HUES64 (cell line): ENCODE measurements at regions not wholly inside any gene's neighbourhood (a gene's known extent, or its start where the extent isn't known, plus 50 kb on each side); places are given as distances from the start of the nearest gene placed in this dataset.

Experiments used
- H3K27ac ChIP-seq: 2 replicates; pipeline ENCODE4 v1.7.0; 2013; ENCODE audit warnings: low read depth, low read length, inconsistent platforms
- H3K27me3 ChIP-seq: 2 replicates; pipeline ENCODE4 v1.6.1; 2013; ENCODE audit warnings: mild to moderate bottlenecking, low read length; ENCODE audit not compliant: insufficient read depth
- H3K36me3 ChIP-seq: 2 replicates; pipeline ENCODE4 v1.6.1; 2013; ENCODE audit warnings: mild to moderate bottlenecking, low read length; ENCODE audit not compliant: insufficient read depth
- H3K4me1 ChIP-seq: 2 replicates; pipeline ENCODE4 v1.6.1; 2013; ENCODE audit warnings: mild to moderate bottlenecking, low read length, moderate library complexity; ENCODE audit not compliant: insufficient read depth
- H3K4me3 ChIP-seq: 2 replicates; pipeline ENCODE4 v1.5.1; 2013; ENCODE audit warnings: mild to moderate bottlenecking, low read length, moderate library complexity
- H3K9ac ChIP-seq: 2 replicates; pipeline ENCODE4 v1.6.1; 2013; ENCODE audit warnings: mild to moderate bottlenecking, low read depth, low read length
- H3K9me3 ChIP-seq: 2 replicates; pipeline ENCODE4 v1.6.1; 2013; ENCODE audit warnings: low read depth, low read length; ENCODE audit not compliant: insufficient read depth
- WGBS: fragments of 150-250, 120-280 bp; methylation state at CpG from one replicate; pipeline ENCODE4 v1.1.7; 2013; ENCODE audit warnings: missing lambda C conversion rate; 5-methylcytosine and 5-hydroxymethylcytosine counted together

GRCh38 chr1:55703726-55704363 lies 488.7 kb upstream of the USP24 start:
- Histone ChIP-seq H3K36me3 (no peaks in the 10 kb centered on the region), H3K27me3 (no peaks in the 10 kb centered on the region), H3K4me3 (no peak overlapping the region), H3K9me3 (no peaks in the 10 kb centered on the region), H3K9ac (no peak overlapping the region), H3K27ac (no peak overlapping the region), H3K4me1 (peaks cover 6% of the 10 kb centered on the region; the same call in 1 of the 2 replicates)
- WGBS, result 96% methylated on average over 8 of the region's 8 CpGs

- Histone ChIP-seq H3K9me3 (no peaks in the 10 kb centered on the region), H3K9ac (no peak overlapping the region), H3K36me3 (no peaks in the 10 kb centered on the region), H3K27ac (no peak overlapping the region), H3K4me1 (no peaks in the 10 kb centered on the region), H3K4me3 (no peak overlapping the region), H3K27me3 (no peaks in the 10 kb centered on the region)
- 65% methylated on average over 1 of the region's 1 CpG for WGBS
Observed at GRCh38 chr1:55702064-55702463, 486.9 kb upstream of the USP24 start.

DNA sequence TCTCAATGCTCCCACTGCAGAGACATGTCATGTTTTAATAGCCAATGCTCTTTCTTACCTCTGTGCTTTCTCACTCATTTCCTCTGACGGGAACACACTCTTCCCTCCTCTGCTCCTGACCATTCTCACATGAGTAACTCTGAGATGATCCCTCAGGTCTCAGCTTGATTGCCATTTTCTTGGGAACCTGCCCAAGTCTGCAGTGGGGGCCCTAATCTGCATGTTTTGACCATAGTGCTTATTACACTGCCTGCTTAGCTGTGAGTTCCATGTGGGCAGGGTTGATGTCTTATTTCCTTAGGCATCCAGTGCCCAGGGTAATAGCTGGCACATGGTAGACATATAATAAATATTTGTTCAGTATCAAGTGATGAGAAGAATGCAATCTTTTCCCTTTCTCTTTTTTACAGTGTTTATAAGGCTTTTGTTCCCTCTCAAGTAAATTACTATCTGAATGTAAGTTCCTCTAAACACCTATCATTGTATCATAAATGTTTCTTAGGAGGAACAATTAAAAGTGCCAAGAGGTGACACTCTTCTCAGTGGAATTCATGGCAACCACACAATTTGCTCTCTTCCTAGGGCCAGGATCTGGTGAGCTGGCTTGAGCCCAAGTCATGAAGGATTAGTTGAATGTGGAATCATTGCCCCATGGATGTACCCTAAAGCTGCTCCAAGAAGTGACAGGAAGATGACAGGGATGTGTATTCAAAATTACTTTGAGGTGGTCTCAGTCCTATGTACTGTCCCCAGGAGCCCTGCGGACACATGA lies 485.4 kb upstream of the USP24 start:
- Histone ChIP-seq H3K27me3 (no peaks in the 10 kb centered on the region), H3K9me3 (no peaks in the 10 kb centered on the region), H3K36me3 (no peaks in the 10 kb centered on the region), H3K4me1 (no peaks in the 10 kb centered on the region), H3K9ac (no peak overlapping the region), H3K4me3 (no peak overlapping the region), H3K27ac (no peak overlapping the region)
- 67% methylated on average over 2 of the region's 2 CpGs for WGBS

GRCh38 chr1:55699228-55699627 lies 484.1 kb upstream of the USP24 start:
- H3K36me3 ChIP-seq, result no peaks in the 10 kb centered on the region
- no peaks in the 10 kb centered on the region for H3K27me3 ChIP-seq
- H3K27ac ChIP-seq, result no peak overlapping the region
- H3K4me3 ChIP-seq, result no peak overlapping the region
- WGBS, result 82% methylated on average over 2 of the region's 2 CpGs
- H3K4me1 ChIP-seq, result no peaks in the 10 kb centered on the region
- no peak overlapping the region for H3K9ac ChIP-seq
- H3K9me3 ChIP-seq, result no peaks in the 10 kb centered on the region

GRCh38 chr1:55697997-55698535 lies 482.9 kb upstream of the USP24 start:
- 80% methylated on average over 4 of the region's 4 CpGs for WGBS
- H3K4me1 ChIP-seq, result no peaks in the 10 kb centered on the region
- no peak overlapping the region for H3K9ac ChIP-seq
- no peaks in the 10 kb centered on the region for H3K36me3 ChIP-seq
- no peaks in the 10 kb centered on the region for H3K9me3 ChIP-seq
- H3K27ac ChIP-seq, result no peak overlapping the region
- no peaks in the 10 kb centered on the region for H3K27me3 ChIP-seq
- no peak overlapping the region for H3K4me3 ChIP-seq

GRCh38 chr1:55696891-55697290 lies 481.7 kb upstream of the USP24 start:
- Histone ChIP-seq H3K27ac (no peak overlapping the region), H3K27me3 (no peaks in the 10 kb centered on the region), H3K9ac (no peak overlapping the region), H3K36me3 (no peaks in the 10 kb centered on the region), H3K4me1 (no peaks in the 10 kb centered on the region), H3K4me3 (no peak overlapping the region), H3K9me3 (no peaks in the 10 kb centered on the region)
- 98% methylated on average over 2 of the region's 2 CpGs for WGBS

DNA sequence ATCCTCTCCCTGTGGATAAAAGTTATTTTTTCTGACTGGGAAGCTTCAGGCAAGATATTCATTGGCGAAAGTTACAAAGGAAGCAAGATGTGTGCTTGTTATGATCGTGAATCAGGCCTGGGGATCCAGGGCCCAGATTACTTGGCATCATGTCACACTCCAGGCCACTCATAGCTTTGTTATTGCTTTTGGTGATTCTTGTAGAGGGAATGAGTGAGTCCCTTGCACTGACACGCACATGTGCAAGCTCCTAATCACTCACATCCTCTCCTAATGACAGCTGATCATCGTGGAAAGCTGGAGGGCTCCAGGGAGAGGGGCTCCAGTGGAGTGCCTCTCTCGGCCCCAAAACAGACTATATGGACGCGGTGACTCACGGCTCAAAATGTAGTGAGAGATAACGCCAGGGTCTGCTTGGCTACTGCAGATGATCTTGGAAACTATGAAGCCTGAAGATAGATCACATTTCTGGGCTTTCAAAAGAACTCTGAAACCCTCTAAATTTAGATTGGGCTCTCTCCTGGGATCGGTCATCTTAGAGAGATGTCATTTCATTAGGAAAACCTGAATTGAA lies 481.1 kb upstream of the USP24 start:
- WGBS, result 94% methylated on average over 10 of the region's 10 CpGs
- H3K27me3 ChIP-seq, result no peaks in the 10 kb centered on the region
- no peaks in the 10 kb centered on the region for H3K36me3 ChIP-seq
- H3K9ac ChIP-seq, result no peak overlapping the region
- no peak overlapping the region for H3K27ac ChIP-seq
- H3K9me3 ChIP-seq, result no peaks in the 10 kb centered on the region
- H3K4me3 ChIP-seq, result no peak overlapping the region
- H3K4me1 ChIP-seq, result no peaks in the 10 kb centered on the region

DNA sequence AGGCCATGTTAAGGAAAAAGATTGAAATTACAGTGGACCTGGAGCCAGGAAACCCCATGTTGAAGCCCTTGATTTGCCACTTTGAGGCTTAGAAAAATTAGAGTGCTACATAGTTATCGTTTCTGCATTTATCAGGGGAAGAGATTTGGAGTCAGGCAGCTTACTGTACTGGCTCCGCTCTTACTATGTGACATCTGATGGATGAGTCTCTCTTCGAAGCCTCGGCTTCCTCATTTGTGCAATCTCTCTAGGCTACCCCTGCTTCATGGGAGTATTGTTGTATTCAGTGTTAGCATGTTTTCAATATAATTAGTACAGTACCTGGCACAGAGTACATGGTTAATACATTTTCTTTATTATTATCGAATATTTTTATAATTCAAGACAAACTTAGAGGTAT lies 480.4 kb upstream of the USP24 start:
- no peaks in the 10 kb centered on the region for H3K36me3 ChIP-seq
- WGBS, result 93% methylated on average over 4 of the region's 5 CpGs
- H3K9ac ChIP-seq, result no peak overlapping the region
- H3K27ac ChIP-seq, result no peak overlapping the region
- H3K9me3 ChIP-seq, result no peaks in the 10 kb centered on the region
- no peak overlapping the region for H3K4me3 ChIP-seq
- no peaks in the 10 kb centered on the region for H3K4me1 ChIP-seq
- no peaks in the 10 kb centered on the region for H3K27me3 ChIP-seq

DNA sequence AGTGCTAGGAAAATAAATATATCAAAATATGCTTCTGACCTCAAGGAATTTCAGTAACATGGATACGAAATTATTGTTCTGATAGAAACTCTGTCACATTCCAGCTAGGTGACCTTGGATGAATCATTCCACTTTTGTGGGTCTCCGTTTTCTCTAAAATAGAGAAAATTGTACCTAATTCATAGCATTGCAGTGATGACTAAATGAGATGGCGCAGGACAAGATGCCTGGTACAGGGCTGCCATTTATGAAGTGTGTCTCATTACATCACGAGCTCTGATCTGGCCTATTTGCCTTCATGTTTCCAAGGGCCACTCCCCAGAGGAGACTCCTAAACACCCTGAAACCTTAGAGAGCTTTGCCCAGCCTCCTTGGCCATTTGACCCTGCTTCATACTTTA lies 480.0 kb upstream of the USP24 start:
- Histone ChIP-seq H3K9me3 (no peaks in the 10 kb centered on the region), H3K4me3 (no peak overlapping the region), H3K9ac (no peak overlapping the region), H3K27ac (no peak overlapping the region), H3K4me1 (no peaks in the 10 kb centered on the region), H3K27me3 (no peaks in the 10 kb centered on the region), H3K36me3 (no peaks in the 10 kb centered on the region)
- WGBS, result 95% methylated on average over 4 of the region's 4 CpGs

DNA sequence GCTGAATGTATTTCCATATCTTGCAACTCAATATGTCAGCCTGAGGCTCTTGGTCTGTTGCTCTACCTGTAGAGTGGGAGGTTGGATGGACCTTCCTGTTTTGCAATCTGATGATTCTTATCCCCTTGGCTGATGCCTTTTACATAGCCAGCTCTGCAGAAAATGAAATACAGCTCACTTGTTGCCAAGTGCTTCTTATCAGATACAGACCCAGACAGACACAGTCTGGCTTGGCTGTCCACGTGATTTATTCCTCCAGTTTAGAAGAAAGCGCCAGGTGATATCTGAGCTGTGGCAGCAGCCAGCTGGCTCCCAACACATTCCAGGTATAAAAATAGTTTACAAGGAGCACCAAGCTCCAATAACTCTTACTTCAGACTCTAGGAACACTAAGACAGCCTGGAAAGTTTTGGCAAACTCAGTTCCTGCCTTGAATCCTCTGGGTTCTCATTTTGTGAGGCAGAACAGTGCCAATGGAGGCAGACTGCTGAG lies 479.2 kb upstream of the USP24 start:
- no peaks in the 10 kb centered on the region for H3K9me3 ChIP-seq
- no peaks in the 10 kb centered on the region for H3K4me1 ChIP-seq
- H3K9ac ChIP-seq, result no peak overlapping the region
- H3K4me3 ChIP-seq, result no peak overlapping the region
- no peak overlapping the region for H3K27ac ChIP-seq
- no peaks in the 10 kb centered on the region for H3K36me3 ChIP-seq
- WGBS, result 92% methylated on average over 2 of the region's 2 CpGs
- H3K27me3 ChIP-seq, result no peaks in the 10 kb centered on the region

DNA sequence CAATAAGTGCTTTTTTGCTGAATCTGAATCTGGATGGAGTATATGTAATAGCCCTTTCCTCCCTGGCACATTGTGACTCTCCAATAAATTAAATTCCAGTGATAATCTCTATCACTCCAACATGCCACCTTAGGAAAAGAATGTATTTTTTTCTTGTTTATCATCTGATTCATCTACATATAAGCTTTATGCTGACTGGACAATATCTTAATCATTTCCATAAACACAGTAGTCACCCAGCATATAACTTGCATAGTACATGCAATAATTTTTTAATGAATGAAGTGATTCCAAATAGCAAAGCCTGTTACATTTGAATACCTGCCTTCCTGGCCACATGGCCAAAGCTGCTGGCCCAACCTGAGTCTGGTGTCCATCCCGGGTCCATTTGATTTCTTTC lies 477.6 kb upstream of the USP24 start:
- H3K4me1 ChIP-seq, result no peaks in the 10 kb centered on the region
- H3K27me3 ChIP-seq, result no peaks in the 10 kb centered on the region
- no peak overlapping the region for H3K4me3 ChIP-seq
- WGBS, result 85% methylated on average over 1 of the region's 1 CpG
- H3K27ac ChIP-seq, result no peak overlapping the region
- H3K9me3 ChIP-seq, result no peaks in the 10 kb centered on the region
- H3K36me3 ChIP-seq, result no peaks in the 10 kb centered on the region
- H3K9ac ChIP-seq, result no peak overlapping the region
